Endodermal cell (in vitro differentiated cells): ENCODE measurements at regions not wholly inside any gene's neighbourhood (a gene's known extent, or its start where the extent isn't known, plus 50 kb on each side); places are given as distances from the start of the nearest gene placed in this dataset.
"Not testable (repeated sequence)": the region's sequence is repeated elsewhere in the genome, so short reads cannot be mapped to it uniquely, and the experiment has no call there.

Experiments
- DNase-seq: peaks from one replicate; pipeline ENCODE4 v3.0.0-alpha.2; 2017
- H3K27ac ChIP-seq: 2 replicates; pipeline ENCODE4 v1.5.1; 2013; ENCODE audit warnings: mild to moderate bottlenecking, low read depth, low read length, moderate library complexity
- H3K27me3 ChIP-seq: 2 replicates; pipeline ENCODE4 v1.6.1; 2013; ENCODE audit warnings: mild to moderate bottlenecking, low read length, moderate library complexity; ENCODE audit not compliant: insufficient read depth, control insufficient read depth, poor library complexity, severe bottlenecking
- H3K36me3 ChIP-seq: 2 replicates; pipeline ENCODE4 v1.7.0; 2013; ENCODE audit warnings: mild to moderate bottlenecking, low read length, moderate library complexity; ENCODE audit not compliant: control insufficient read depth, insufficient read depth
- H3K4me1 ChIP-seq: one replicate; pipeline ENCODE4 v1.7.0; 2013; ENCODE audit warnings: low read length; ENCODE audit not compliant: control insufficient read depth, insufficient read depth
- H3K4me3 ChIP-seq: 2 replicates; pipeline ENCODE4 v1.5.1; 2013; ENCODE audit warnings: mild to moderate bottlenecking, low read length, moderate library complexity
- H3K9ac ChIP-seq: 2 replicates; pipeline ENCODE4 v1.6.1; 2013; ENCODE audit warnings: mild to moderate bottlenecking, low read length, moderate library complexity; ENCODE audit not compliant: poor library complexity, severe bottlenecking; ENCODE audit errors: extremely low read depth
- H3K9me3 ChIP-seq: 2 replicates; pipeline ENCODE4 v1.6.1; 2013; ENCODE audit warnings: mild to moderate bottlenecking, low read length, moderate library complexity; ENCODE audit not compliant: control insufficient read depth
- H3K27ac Mint-ChIP-seq: 2 replicates; pipeline ENCODE4 v1.8.0; 2020; ENCODE audit warnings: mixed read lengths
- H3K27me3 Mint-ChIP-seq: 2 replicates; pipeline ENCODE4 v1.8.0; 2021; ENCODE audit warnings: mild to moderate bottlenecking, mixed read lengths; ENCODE audit not compliant: insufficient read depth
- H3K36me3 Mint-ChIP-seq: 2 replicates; pipeline ENCODE4 v1.8.0; 2020; ENCODE audit warnings: low read depth, mixed read lengths
- H3K4me1 Mint-ChIP-seq: 2 replicates; pipeline ENCODE4 v1.8.0; 2020; ENCODE audit warnings: mixed read lengths
- H3K4me3 Mint-ChIP-seq: 2 replicates; pipeline ENCODE4 v1.8.0; 2020; ENCODE audit warnings: mild to moderate bottlenecking, moderate library complexity, mixed read lengths
- H3K9me3 Mint-ChIP-seq: 2 replicates; pipeline ENCODE4 v1.8.0; 2020; ENCODE audit warnings: mild to moderate bottlenecking, mixed read lengths
- CTCF ChIP-seq: fragments of 200-600 bp; sonication (generic); conservative IDR thresholded peaks from 2 replicates; pipeline ENCODE4 v1.5.0; 2021; ENCODE audit warnings: antibody characterized with exemption, mild to moderate bottlenecking
- WGBS, 2 experiments: methylation state at CpG; one replicate each; pipeline versions ENCODE4 v1.1.5 to v1.1.7; 2013; ENCODE audit warnings: missing lambda C conversion rate in 2 of 2, mixed read lengths in 1 of 2; ENCODE audit not compliant: insufficient coverage in 1 of 2, insufficient read length in 1 of 2; 5-methylcytosine and 5-hydroxymethylcytosine counted together

- no peaks in the 10 kb centered on the region for H3K4me1 ChIP-seq
- no peak for TF ChIP-seq CTCF
- no peaks in the 10 kb centered on the region for H3K27me3 ChIP-seq
- H3K36me3 Mint-ChIP-seq, result no peaks in the 10 kb centered on the region
- H3K4me3 Mint-ChIP-seq, result no peak overlapping the region
- WGBS, 2 experiments, result 71 to 73% methylated on average over 2 to 3 of the region's 3 CpGs
- no peak overlapping the region for H3K9ac ChIP-seq
- H3K4me1 Mint-ChIP-seq, result no peaks in the 10 kb centered on the region
- H3K36me3 ChIP-seq, result no peaks in the 10 kb centered on the region
- no peak for DNase-seq
- no peak overlapping the region for H3K27ac ChIP-seq
- H3K27ac Mint-ChIP-seq, result no peak overlapping the region
- peaks cover 76% of the 10 kb centered on the region for H3K9me3 Mint-ChIP-seq
- peaks cover 47% of the 10 kb centered on the region for H3K9me3 ChIP-seq
- H3K4me3 ChIP-seq, result no peak overlapping the region
- H3K27me3 Mint-ChIP-seq, result no peaks in the 10 kb centered on the region
Observed at GRCh38 chr17:27181935-27182334, 112.0 kb upstream of the WSB1 start.

DNA sequence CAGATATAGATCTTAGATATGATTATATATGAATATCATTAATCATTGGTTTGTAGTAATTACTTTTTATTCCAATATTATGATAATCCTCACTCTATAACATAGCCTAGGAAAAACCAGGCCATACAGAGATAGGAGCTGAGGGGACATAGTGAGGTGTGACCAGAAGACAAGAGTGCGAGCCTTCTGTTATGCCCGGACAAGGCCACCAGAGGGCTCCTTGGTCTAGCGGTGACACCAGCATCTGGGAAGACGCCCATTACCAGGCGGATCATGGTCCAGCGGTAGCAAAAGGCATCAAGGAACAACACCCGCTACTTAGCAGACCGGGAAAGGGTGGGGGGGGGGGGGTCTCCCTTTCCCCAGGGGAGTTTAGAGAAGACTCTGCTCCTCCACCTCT, 96.4 kb upstream of the WSB1 start:
- H3K9me3 Mint-ChIP-seq, result peaks cover 82% of the 10 kb centered on the region
- not testable (repeated sequence) for H3K4me1 ChIP-seq
- DNase-seq, result peak; percentile 78

GRCh38 chr17:27199948-27200347, 94.0 kb upstream of the WSB1 start:
- peaks cover 82% of the 10 kb centered on the region for H3K9me3 Mint-ChIP-seq
- H3K4me3 Mint-ChIP-seq, result no peak overlapping the region
- no peak overlapping the region for H3K27ac ChIP-seq
- H3K27me3 ChIP-seq, result no peaks in the 10 kb centered on the region
- H3K27ac Mint-ChIP-seq, result no peak overlapping the region
- H3K36me3 Mint-ChIP-seq, result no peaks in the 10 kb centered on the region
- no peak for DNase-seq
- H3K4me1 Mint-ChIP-seq, result no peaks in the 10 kb centered on the region
- H3K9me3 ChIP-seq, result peaks cover 36% of the 10 kb centered on the region
- no peak overlapping the region for H3K4me3 ChIP-seq
- 60 to 69% methylated on average over 1 to 4 of the region's 4 CpGs for WGBS, 2 experiments
- no peak overlapping the region for H3K9ac ChIP-seq
- no peak for TF ChIP-seq CTCF
- H3K27me3 Mint-ChIP-seq, result no peaks in the 10 kb centered on the region
- H3K4me1 ChIP-seq, result no peaks in the 10 kb centered on the region
- H3K36me3 ChIP-seq, result no peaks in the 10 kb centered on the region

More for the DNA sequence above, 96.4 kb upstream of the WSB1 start:
- not testable (repeated sequence) for H3K4me1 Mint-ChIP-seq, H3K9ac ChIP-seq, H3K4me3 Mint-ChIP-seq, H3K36me3 Mint-ChIP-seq, H3K27ac Mint-ChIP-seq, H3K27me3 ChIP-seq, H3K27ac ChIP-seq, H3K4me3 ChIP-seq, H3K36me3 ChIP-seq, H3K27me3 Mint-ChIP-seq
- TF ChIP-seq CTCF, result peak; percentile 65
- WGBS, 2 experiments, result 29% methylated on average over 6 of the region's 8 CpGs; no CpG with 5 or more reads in 1 of the 2 experiments
- H3K9me3 ChIP-seq, result peaks cover 58% of the 10 kb centered on the region
